Body of pancreas (tissue), 4 donors: ENCODE measurements at regions not wholly inside any gene's neighbourhood (a gene's known extent, or its start where the extent isn't known, plus 50 kb on each side); places are given as distances from the start of the nearest gene placed in this dataset.

ENCODE experiments used
- ATAC-seq: fragments of 150-250 bp; one replicate; pipeline ENCODE4 v1.9.1; 2016
- DNase-seq, 4 donors: peaks; one replicate each; pipeline ENCODE4 v3.0.0-alpha.2; 2019
- H3K27ac ChIP-seq, 4 donors: fragments of 200-600 bp; sonication (generic); 1 replicate in 3 of 4; 2 replicates in 1 of 4; pipeline versions ENCODE4 v1.5.1 to v1.6.1; 2016 to 2019; ENCODE audit warnings: mild to moderate bottlenecking in 1 of 4, mixed read lengths in 1 of 4, moderate library complexity in 1 of 4
- H3K27me3 ChIP-seq, 2 donors: fragments of 200-600 bp; sonication (generic); one replicate each; pipeline ENCODE4 v1.6.0; 2016; ENCODE audit warnings: mild to moderate bottlenecking in 1 of 2
- H3K36me3 ChIP-seq, 2 donors: fragments of 200-600 bp; sonication (generic); replicated peaks in 1 of 2; 2 replicates each; pipeline ENCODE4 v1.5.1; 2016; ENCODE audit warnings: low read depth in 2 of 2; ENCODE audit not compliant: insufficient read depth in 1 of 2
- H3K4me1 ChIP-seq: fragments of 200-600 bp; sonication (generic); one replicate; pipeline ENCODE4 v1.6.0; 2016
- H3K4me3 ChIP-seq, 2 donors: fragments of 200-600 bp; sonication (generic); 1 replicate in 1 of 2; 2 replicates in 1 of 2; pipeline ENCODE4 v1.5.1; 2016 to 2019
- H3K9me3 ChIP-seq, 3 donors: fragments of 200-600 bp; sonication (generic); 1 replicate in 2 of 3; 2 replicates in 1 of 3; pipeline ENCODE4 v1.5.1; 2016
- CTCF ChIP-seq, 7 experiments: fragments of 450-650 bp in 4 of 7; fragments of 200-600 bp in 3 of 7; sonication (generic) in 3 of 7; IDR thresholded peaks; one replicate each; pipeline ENCODE4 v1.5.1; 2016 to 2019; ENCODE audit warnings: antibody characterized with exemption in 7 of 7
- POLR2A ChIP-seq, 3 donors: fragments of 450-650 bp; IDR thresholded peaks; one replicate each; pipeline ENCODE4 v1.6.1; 2016; ENCODE audit warnings: antibody characterized with exemption in 3 of 3, mild to moderate bottlenecking in 2 of 3
- WGBS, 2 donors: methylation state at CpG; one replicate each; pipeline ENCODE4 v1.1.5; 2017; 5-methylcytosine and 5-hydroxymethylcytosine counted together
- intact Hi-C: fragments of 100-400 bp; cut with DNase I; formaldehyde crosslinking; loops from one replicate; pipeline ENCODE4 v1.15.1; 2023

- no peak for ATAC-seq
- Histone ChIP-seq H3K4me3 (no peak overlapping the region), H3K4me1 (no peaks in the 10 kb centered on the region), H3K9me3 (no peaks in the 10 kb centered on the region), H3K27me3 (no peaks in the 10 kb centered on the region), H3K36me3 (no peaks in the 10 kb centered on the region), H3K27ac (no peak overlapping the region)
- TF ChIP-seq CTCF (IDR thresholded peaks at IDR 0.05) (no peak), POLR2A (IDR thresholded peaks at IDR 0.05) (no peak)
- no peak for DNase-seq
- WGBS, 2 donors: 64 to 79% methylated on average over 5 of the region's 5 CpGs
- intact Hi-C loops: no loop called here
These were observed 159.3 kb upstream of the TARS1 start for GRCh38 chr5:33281431-33281843.

GRCh38 chr5:33282157-33282556, 158.6 kb upstream of the TARS1 start:
- TF ChIP-seq POLR2A (IDR thresholded peaks at IDR 0.05) (no peak), CTCF (IDR thresholded peaks at IDR 0.05) (no peak)

GRCh38 chr5:33282696-33283095, 158.1 kb upstream of the TARS1 start:
- Histone ChIP-seq H3K9me3 (no peaks in the 10 kb centered on the region), H3K4me3 (no peak overlapping the region), H3K4me1 (no peaks in the 10 kb centered on the region), H3K36me3 (no peaks in the 10 kb centered on the region), H3K27me3 (no peaks in the 10 kb centered on the region), H3K27ac (no peak overlapping the region)
- DNase-seq: no peak
- ATAC-seq: no peak
- WGBS, 2 donors: 43 to 44% methylated on average over 2 of the region's 2 CpGs
- intact Hi-C loops: no loop called here
- TF ChIP-seq CTCF (IDR thresholded peaks at IDR 0.05) (no peak), POLR2A (IDR thresholded peaks at IDR 0.05) (no peak)

More at GRCh38 chr5:33282157-33282556, 158.6 kb upstream of the TARS1 start:
- H3K4me1 ChIP-seq: no peaks in the 10 kb centered on the region
- ATAC-seq (no peak), DNase-seq (no peak)
- no peaks in the 10 kb centered on the region for H3K9me3 ChIP-seq
- no peaks in the 10 kb centered on the region for H3K27me3 ChIP-seq
- no peak overlapping the region for H3K4me3 ChIP-seq
- WGBS, 2 donors: 39 to 41% methylated on average over 4 of the region's 4 CpGs
- no peak overlapping the region for H3K27ac ChIP-seq
- intact Hi-C loops: no loop called here
- H3K36me3 ChIP-seq: no peaks in the 10 kb centered on the region

GRCh38 chr5:33283243-33283642, 157.5 kb upstream of the TARS1 start:
- TF ChIP-seq CTCF (IDR thresholded peaks at IDR 0.05): no peak
- DNase-seq: no peak
- Histone ChIP-seq H3K4me3 (no peak overlapping the region), H3K27ac (no peak overlapping the region), H3K36me3 (no peaks in the 10 kb centered on the region), H3K9me3 (no peaks in the 10 kb centered on the region), H3K4me1 (no peaks in the 10 kb centered on the region), H3K27me3 (no peaks in the 10 kb centered on the region)
- intact Hi-C loops: no loop called here
- no peak for ATAC-seq

GRCh38 chr5:33284681-33285080, 156.1 kb upstream of the TARS1 start:
- Histone ChIP-seq H3K4me1 (no peaks in the 10 kb centered on the region), H3K4me3 (no peak overlapping the region), H3K9me3 (no peaks in the 10 kb centered on the region), H3K36me3 (no peaks in the 10 kb centered on the region), H3K27me3 (no peaks in the 10 kb centered on the region), H3K27ac (no peak overlapping the region)
- ATAC-seq: no peak
- TF ChIP-seq CTCF (IDR thresholded peaks at IDR 0.05) (no peak), POLR2A (IDR thresholded peaks at IDR 0.05) (no peak)
- 43 to 55% methylated on average over 3 of the region's 3 CpGs for WGBS, 2 donors
- intact Hi-C loops: no loop called here
- no peak for DNase-seq
